SJCRH30 (cell line): ENCODE measurements at regions not wholly inside any gene's neighbourhood (a gene's known extent, or its start where the extent isn't known, plus 50 kb on each side); places are given as distances from the start of the nearest gene placed in this dataset.

ENCODE experiments used
- DNase-seq, 2 experiments: peaks; one replicate each; pipeline ENCODE4 v3.0.0-alpha.2; 2015 to 2020
- H3K27ac ChIP-seq: fragments of 250-450 bp; sonication (Bioruptor Pico); 2 replicates; pipeline ENCODE4 v1.5.1; 2020; ENCODE audit warnings: mild to moderate bottlenecking, moderate library complexity
- H3K27me3 ChIP-seq: fragments of 250-450 bp; sonication (Bioruptor Pico); 2 replicates; pipeline ENCODE4 v1.5.1; 2020; ENCODE audit warnings: mild to moderate bottlenecking, moderate library complexity
- H3K36me3 ChIP-seq: fragments of 250-450 bp; sonication (Bioruptor Pico); 2 replicates; pipeline ENCODE4 v1.5.1; 2020; ENCODE audit warnings: mild to moderate bottlenecking, moderate library complexity
- H3K4me1 ChIP-seq: fragments of 250-450 bp; sonication (Bioruptor Pico); 2 replicates; pipeline ENCODE4 v1.5.1; 2020; ENCODE audit warnings: mild to moderate bottlenecking, moderate library complexity
- H3K4me3 ChIP-seq: fragments of 250-450 bp; sonication (Bioruptor Pico); 2 replicates; pipeline ENCODE4 v1.5.1; 2020; ENCODE audit warnings: mild to moderate bottlenecking, moderate library complexity
- H3K9me3 ChIP-seq: fragments of 250-450 bp; sonication (Bioruptor Pico); replicated peaks from 2 replicates; pipeline ENCODE4 v1.5.1; 2020; ENCODE audit warnings: mild to moderate bottlenecking, moderate library complexity

- Histone ChIP-seq H3K36me3 (no peaks in the 10 kb centered on the region), H3K27me3 (peaks cover 55% of the 10 kb centered on the region), H3K27ac (no peak overlapping the region), H3K9me3 (no peaks in the 10 kb centered on the region), H3K4me1 (no peaks in the 10 kb centered on the region), H3K4me3 (no peak overlapping the region)
- DNase-seq: no peak
Observed at GRCh38 chr22:49077036-49077393, 750.7 kb downstream of the BRD1 start.

- H3K27me3 ChIP-seq: peaks cover 49% of the 10 kb centered on the region
- DNase-seq: no peak
- H3K27ac ChIP-seq: no peak overlapping the region
- H3K9me3 ChIP-seq: no peaks in the 10 kb centered on the region
- H3K4me1 ChIP-seq: no peaks in the 10 kb centered on the region
- H3K36me3 ChIP-seq: no peaks in the 10 kb centered on the region
- H3K4me3 ChIP-seq: no peak overlapping the region
Observed at GRCh38 chr22:49076300-49077035, 751.2 kb downstream of the BRD1 start.

GRCh38 chr22:49075150-49075549, 752.5 kb downstream of the BRD1 start:
- Histone ChIP-seq H3K9me3 (no peaks in the 10 kb centered on the region), H3K27ac (no peak overlapping the region), H3K27me3 (peaks cover 44% of the 10 kb centered on the region), H3K36me3 (no peaks in the 10 kb centered on the region), H3K4me3 (no peak overlapping the region), H3K4me1 (no peaks in the 10 kb centered on the region)
- DNase-seq: no peak

DNA sequence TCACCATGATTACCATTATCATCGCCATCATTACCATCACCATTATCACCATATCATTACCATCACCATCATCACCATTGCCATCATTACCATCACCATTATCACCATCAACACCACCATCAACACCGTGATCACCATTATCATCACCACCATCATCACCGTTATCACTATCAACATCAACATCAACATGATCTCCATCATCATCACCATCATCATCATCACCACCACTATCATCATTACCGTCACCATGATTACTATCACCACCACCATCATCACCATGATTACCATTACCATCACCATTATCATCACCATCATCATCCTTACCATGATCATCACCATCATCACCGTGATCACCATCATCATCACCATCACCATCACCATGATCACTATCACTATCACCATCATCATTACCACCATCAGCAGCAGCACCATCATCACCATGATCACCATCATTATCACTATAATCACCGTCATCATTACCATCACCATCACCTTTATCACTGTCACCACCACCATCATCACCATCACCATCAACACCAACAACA, 753.7 kb downstream of the BRD1 start:
- no peak overlapping the region for H3K27ac ChIP-seq
- H3K4me1 ChIP-seq: no peaks in the 10 kb centered on the region
- H3K9me3 ChIP-seq: no peaks in the 10 kb centered on the region
- no peak for DNase-seq
- H3K27me3 ChIP-seq: peaks cover 49% of the 10 kb centered on the region
- no peak overlapping the region for H3K4me3 ChIP-seq
- H3K36me3 ChIP-seq: no peaks in the 10 kb centered on the region

GRCh38 chr22:49072996-49073645, 754.6 kb downstream of the BRD1 start:
- Histone ChIP-seq H3K4me1 (no peaks in the 10 kb centered on the region), H3K36me3 (no peaks in the 10 kb centered on the region), H3K27ac (no peak overlapping the region), H3K27me3 (peaks cover 45% of the 10 kb centered on the region), H3K4me3 (no peak overlapping the region), H3K9me3 (no peaks in the 10 kb centered on the region)
- DNase-seq: no peak

- H3K9me3 ChIP-seq: no peaks in the 10 kb centered on the region
- DNase-seq: no peak
Observed at GRCh38 chr22:49070501-49070900, 757.2 kb downstream of the BRD1 start.

DNA sequence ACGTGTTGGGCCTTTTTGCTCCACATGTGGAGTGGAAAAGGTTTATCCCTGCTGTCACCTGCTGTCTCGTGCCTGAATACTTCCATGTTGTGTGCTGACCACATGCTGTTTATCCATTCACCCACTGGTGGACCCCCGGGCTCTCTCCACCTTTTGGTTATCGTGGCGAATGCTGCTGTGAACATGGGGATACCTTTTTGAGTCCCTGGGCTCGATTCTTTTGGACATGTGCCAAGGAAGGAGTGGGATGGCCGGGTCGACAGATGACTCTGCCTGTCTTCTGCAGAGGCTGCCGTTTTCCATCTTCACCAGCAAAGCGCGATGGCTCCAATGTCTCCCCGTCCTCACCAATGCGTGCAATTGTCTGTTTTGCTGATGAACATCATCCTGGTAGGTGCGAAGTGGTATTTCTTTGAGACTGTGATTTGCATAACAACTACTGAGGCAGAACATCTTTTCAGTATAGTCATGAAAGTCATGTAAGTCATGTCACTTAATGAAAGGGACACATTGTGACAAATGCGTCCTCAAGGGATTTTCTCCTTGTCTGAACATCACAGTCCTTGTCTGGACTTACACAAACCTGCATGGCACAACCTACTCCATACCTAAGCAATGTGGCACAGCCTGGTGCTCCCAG, 758.7 kb downstream of the BRD1 start:
- Histone ChIP-seq H3K4me3 (no peak overlapping the region), H3K27ac (no peak overlapping the region), H3K4me1 (no peaks in the 10 kb centered on the region), H3K36me3 (no peaks in the 10 kb centered on the region), H3K9me3 (no peaks in the 10 kb centered on the region), H3K27me3 (peaks cover 29% of the 10 kb centered on the region)
- no peak for DNase-seq

More at GRCh38 chr22:49070501-49070900, 757.2 kb downstream of the BRD1 start:
- Histone ChIP-seq H3K27me3 (peaks cover 35% of the 10 kb centered on the region), H3K36me3 (no peaks in the 10 kb centered on the region), H3K4me3 (no peak overlapping the region), H3K4me1 (no peaks in the 10 kb centered on the region), H3K27ac (no peak overlapping the region)

GRCh38 chr22:49067504-49067903, 760.2 kb downstream of the BRD1 start:
- no peak overlapping the region for H3K27ac ChIP-seq
- DNase-seq: no peak
- H3K9me3 ChIP-seq: no peaks in the 10 kb centered on the region
- H3K4me1 ChIP-seq: no peaks in the 10 kb centered on the region
- no peaks in the 10 kb centered on the region for H3K36me3 ChIP-seq
- peaks cover 36% of the 10 kb centered on the region for H3K27me3 ChIP-seq
- H3K4me3 ChIP-seq: no peak overlapping the region

- Histone ChIP-seq H3K27ac (no peak overlapping the region), H3K36me3 (no peaks in the 10 kb centered on the region), H3K4me3 (no peak overlapping the region), H3K27me3 (peaks cover 45% of the 10 kb centered on the region), H3K9me3 (no peaks in the 10 kb centered on the region), H3K4me1 (no peaks in the 10 kb centered on the region)
- DNase-seq: no peak
Observed at GRCh38 chr22:49066619-49067018, 761.1 kb downstream of the BRD1 start.

DNA sequence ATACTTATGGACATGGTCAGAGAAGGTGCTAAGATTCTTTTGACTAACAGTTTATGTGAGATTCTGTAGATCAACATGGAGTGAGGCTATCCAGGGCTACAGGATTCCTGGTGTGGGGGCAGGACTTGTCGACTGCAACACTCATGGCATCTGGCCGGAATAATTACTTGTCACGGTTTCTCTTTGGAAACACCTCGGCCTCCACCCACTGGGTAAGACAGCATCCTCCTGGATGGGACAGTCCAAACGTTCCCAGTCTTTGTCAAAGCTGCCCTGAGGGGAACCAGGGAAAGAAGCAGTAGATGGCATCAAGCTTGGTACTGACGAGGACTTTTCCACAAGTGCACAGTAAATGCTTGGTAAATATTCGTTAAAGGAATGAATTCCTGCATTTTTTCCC, 762.8 kb downstream of the BRD1 start:
- Histone ChIP-seq H3K36me3 (no peaks in the 10 kb centered on the region), H3K4me3 (no peak overlapping the region), H3K4me1 (no peaks in the 10 kb centered on the region), H3K27ac (no peak overlapping the region), H3K9me3 (no peaks in the 10 kb centered on the region), H3K27me3 (peaks cover 52% of the 10 kb centered on the region)
- DNase-seq: no peak

DNA sequence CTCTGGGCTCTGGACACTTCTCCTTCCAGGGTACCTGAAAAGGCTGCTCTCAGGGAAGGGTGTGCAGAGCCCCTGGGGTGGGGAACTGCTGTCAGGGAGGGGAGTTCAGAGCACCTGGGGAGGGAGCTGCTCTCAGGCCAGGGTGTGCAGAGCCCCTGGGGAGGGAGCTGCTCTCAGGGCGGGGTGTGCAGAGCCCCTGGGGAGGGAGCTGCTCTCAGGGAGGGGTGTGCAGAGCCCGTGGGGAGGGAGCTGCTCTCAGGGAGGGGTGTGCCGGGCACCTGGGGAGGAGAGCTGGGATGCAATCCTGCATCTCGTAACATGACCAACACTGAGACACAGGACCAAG, 764.2 kb downstream of the BRD1 start:
- no peaks in the 10 kb centered on the region for H3K4me1 ChIP-seq
- no peak overlapping the region for H3K27ac ChIP-seq
- H3K9me3 ChIP-seq: no peaks in the 10 kb centered on the region
- H3K36me3 ChIP-seq: no peaks in the 10 kb centered on the region
- H3K4me3 ChIP-seq: no peak overlapping the region
- no peak for DNase-seq
- H3K27me3 ChIP-seq: peaks cover 57% of the 10 kb centered on the region

GRCh38 chr22:49062802-49063544, 764.7 kb downstream of the BRD1 start:
- H3K4me1 ChIP-seq: no peaks in the 10 kb centered on the region
- no peak overlapping the region for H3K27ac ChIP-seq
- no peaks in the 10 kb centered on the region for H3K36me3 ChIP-seq
- DNase-seq: no peak
- H3K4me3 ChIP-seq: no peak overlapping the region
- peaks cover 55% of the 10 kb centered on the region for H3K27me3 ChIP-seq
- no peaks in the 10 kb centered on the region for H3K9me3 ChIP-seq

GRCh38 chr22:49062155-49062801, 765.4 kb downstream of the BRD1 start:
- Histone ChIP-seq H3K4me3 (no peak overlapping the region), H3K27me3 (peaks cover 51% of the 10 kb centered on the region), H3K9me3 (no peaks in the 10 kb centered on the region), H3K36me3 (no peaks in the 10 kb centered on the region), H3K4me1 (no peaks in the 10 kb centered on the region), H3K27ac (no peak overlapping the region)
- no peak for DNase-seq

GRCh38 chr22:49057910-49058309, 769.8 kb downstream of the BRD1 start:
- no peak for DNase-seq
- no peak overlapping the region for H3K4me3 ChIP-seq
- H3K27me3 ChIP-seq: peaks cover 55% of the 10 kb centered on the region
- no peaks in the 10 kb centered on the region for H3K9me3 ChIP-seq
- H3K27ac ChIP-seq: no peak overlapping the region
- H3K4me1 ChIP-seq: no peaks in the 10 kb centered on the region
- H3K36me3 ChIP-seq: no peaks in the 10 kb centered on the region
